ENCODE measurements at regions not wholly inside any gene's neighbourhood (a gene's known extent, or its start where the extent isn't known, plus 50 kb on each side); places are given as distances from the start of the nearest gene placed in this dataset.

DNA sequence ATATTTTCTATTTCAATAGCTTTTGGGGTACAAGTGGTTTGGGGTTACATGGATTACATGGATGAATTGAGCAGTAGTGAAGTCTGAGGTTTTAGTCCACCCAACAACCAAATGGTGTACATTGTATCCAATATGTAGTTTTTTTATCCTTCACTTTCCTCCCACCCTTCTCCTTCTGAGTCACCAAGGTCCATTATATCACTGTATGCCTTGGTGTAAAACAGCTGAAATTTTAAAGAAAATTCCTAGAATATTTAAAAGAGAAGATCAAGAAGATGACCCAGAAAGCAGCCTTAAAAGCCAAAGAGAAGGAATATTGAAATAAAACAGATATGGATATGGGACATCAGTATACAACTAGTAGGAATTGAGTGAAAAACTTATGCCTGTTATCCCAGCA is 204.2 kb upstream of the COL8A1 start:
- no peak for DNase-seq (ENCODE audit: low read depth)

DNA sequence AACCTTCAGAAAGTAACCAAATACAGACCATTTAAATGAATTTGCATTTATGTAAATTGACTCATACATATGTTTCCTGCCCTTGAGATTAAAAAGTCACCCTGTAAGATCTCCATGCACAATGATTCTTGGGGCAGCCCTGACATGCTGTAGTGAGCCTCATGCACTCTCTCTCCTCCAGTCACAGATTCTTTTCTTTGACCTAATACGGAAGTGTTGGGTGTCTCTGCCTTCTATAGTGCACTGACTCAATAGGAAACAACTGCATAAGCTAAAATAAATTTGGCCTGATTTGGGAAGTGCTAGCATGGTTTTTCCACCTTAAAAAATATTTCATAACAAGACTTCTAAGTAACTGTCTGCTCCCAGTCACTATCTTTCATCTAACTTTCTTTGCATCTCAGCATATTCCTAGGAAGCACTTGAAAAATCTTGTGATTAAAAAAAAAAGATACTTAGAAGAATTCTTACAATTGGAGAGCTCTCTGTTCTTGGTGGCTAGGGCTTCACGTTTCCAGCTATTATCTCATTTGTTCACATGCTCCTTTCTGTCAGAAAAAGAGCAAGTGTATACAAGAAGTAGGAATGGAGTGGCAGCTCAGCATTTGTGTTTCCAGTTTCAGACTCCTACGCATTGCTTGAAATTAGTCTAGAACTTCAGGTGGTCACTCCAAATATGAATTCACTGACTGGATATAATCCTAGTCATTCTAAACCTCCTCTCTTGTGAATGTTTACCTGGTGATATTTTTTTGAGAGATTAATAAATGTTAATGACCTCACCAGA is 207.9 kb upstream of the COL8A1 start:
- DNase-seq (ENCODE audit: low read depth) = no peak

DNA sequence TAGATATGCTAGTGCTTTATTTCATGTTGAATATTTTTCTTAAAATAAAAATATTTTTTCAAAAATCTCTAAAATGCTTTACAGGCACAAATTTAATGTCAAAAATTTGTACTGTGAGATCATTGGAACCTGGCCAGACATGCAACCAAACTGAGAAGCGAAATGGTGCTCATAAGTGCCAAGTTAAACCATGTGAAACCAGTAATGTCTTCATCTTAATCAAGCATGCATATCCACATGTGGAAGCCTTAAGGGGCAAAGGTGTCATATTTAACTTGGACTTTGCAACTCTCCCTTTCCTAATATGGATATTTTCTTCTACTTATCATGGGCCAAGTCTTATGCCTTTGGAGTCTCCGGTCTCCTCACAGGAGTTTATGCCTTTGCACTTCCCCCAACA is 208.9 kb upstream of the COL8A1 start:
- no peak for DNase-seq (ENCODE audit: low read depth)

DNA sequence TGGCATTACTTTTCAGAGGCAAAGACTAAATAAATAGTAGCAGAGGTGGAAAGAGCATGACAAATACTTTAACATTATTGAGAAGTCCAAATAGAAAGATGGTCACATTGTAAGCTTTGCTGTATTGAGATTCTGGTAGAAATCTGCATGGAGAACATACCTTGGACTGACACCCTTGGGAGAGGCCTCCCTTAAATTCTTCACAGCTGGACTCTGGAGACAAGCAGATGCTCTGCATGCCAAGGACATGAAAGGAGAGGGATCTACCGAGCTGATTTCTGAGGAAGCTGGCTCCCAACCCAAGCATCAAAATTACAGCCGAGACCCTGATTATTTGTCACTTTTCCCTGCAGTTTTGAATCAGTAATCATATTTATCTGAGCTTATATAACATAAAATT is 212.5 kb upstream of the COL8A1 start:
- DNase-seq (ENCODE audit: low read depth) = no peak

DNA sequence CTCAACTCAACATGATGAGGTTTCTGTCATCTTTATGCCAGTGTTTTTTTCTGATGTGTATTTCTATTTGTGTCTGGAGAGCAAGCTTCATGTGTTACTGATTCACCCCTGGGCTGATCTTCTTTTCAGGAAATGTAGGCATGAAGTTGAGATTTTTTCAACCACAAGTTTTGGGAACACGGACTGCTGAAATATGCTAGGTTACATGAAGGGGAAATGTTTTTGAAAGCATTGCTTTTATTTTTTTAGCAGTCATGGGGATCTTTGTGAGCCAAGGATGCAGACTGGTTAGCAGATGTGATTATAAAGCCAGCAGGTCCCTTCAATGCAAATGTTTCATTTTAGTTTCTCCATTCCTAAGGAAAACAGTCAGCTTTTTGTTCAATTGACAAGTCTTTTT is 219.3 kb upstream of the COL8A1 start:
- no peak for DNase-seq (ENCODE audit: low read depth)

DNA sequence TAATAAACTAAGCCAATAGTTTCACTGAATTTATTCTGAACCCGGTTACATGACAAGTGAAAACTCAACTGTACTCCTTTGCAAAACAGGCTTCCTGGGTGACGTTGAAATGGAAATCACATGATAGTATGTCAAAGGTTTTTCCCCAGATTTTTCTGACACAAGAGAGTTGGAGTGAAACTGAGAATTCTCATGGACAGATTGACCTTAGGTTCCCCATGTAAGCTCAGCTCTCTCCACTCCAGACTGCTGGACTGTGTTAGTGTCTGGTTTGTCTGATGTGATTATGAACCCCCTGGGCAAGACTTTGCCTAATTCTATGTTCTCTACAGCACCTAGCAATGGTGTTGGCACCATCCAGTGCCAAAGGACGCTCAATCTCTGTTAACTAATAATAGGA is 219.7 kb upstream of the COL8A1 start:
- DNase-seq (ENCODE audit: low read depth) = no peak

DNA sequence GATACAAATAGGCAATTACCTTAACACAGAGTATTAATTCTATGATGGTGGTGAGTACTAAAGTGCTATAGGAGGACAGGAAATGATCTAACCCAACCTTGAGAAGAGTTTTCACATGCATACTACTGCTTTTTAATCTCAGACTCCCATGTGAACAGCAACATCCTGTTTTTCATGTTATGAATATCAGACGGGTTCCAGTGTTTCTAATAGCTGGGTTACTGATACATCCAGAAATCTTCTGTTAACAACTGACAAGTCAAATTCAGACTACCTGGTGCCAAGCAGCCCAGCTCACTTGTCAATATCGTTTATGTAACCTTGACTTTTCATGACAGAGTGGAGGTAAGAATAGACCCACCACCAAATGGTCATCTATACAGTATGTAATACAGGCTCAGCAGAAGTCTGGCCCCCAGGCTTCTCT is 220.2 kb upstream of the COL8A1 start:
- DNase-seq (ENCODE audit: low read depth) = no peak

DNA sequence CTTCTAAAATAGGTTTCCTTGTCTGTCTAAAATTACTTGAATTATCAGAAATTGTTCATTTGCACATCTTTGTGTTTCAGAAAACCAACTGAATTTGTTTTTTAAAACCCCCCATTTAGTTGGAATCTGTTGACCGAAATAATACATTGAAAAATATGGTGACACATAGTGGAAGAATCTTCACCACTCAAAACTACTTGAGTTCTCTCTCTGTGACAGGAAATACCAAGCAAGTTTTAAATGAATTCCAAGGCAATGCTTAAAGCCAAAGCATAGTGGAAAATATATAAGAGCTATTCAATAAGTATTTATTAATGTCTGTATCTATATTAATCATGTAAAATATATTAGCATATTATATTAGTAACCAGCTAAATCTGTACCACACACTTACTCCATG is 224.9 kb upstream of the COL8A1 start:
- no peak for DNase-seq (ENCODE audit: low read depth)

DNA sequence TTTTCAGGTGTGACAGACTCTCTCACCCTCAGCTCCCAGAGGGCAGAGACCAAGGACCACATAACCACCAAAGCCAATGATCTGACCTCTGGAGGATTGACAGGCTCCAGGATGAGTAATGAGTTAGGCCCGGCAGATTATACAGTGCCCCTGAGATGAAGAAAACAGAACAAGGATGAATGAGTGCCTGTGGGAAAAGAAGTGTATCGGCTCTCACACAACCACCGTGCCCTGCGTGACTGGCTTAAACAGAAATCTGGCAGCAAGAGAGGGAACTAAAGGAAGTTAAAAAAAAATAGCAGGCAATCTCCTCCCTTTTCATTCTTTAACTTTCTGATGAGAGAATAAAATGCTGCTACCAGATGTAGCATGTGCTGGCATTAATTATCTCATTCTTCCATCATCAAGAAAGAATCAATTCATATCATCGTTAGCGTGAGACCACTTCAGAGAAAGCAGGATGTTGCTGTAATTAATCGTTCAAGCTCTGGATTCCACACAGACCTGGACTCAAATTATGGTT is 227.5 kb upstream of the COL8A1 start:
- no peak for DNase-seq (ENCODE audit: low read depth)

DNA sequence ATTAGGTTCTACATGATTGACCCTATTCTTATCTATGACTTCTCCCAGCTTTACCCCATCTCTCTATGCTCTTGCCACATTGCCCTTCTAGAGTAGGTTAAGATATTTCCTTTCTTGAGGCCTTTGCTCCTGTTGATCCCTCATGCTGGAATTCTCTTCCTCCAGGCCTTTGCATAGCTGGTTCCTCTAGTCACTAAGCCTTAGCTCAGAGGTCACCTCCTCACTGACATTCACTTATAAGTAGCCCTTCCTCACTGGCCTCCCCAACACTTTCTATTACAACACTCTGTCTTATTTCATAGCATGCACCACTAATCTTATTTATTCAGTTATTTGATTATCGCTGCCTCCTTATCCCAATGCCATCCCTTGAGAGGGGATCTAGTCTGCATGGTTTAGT is 228.4 kb upstream of the COL8A1 start:
- DNase-seq (ENCODE audit: low read depth) = no peak

DNA sequence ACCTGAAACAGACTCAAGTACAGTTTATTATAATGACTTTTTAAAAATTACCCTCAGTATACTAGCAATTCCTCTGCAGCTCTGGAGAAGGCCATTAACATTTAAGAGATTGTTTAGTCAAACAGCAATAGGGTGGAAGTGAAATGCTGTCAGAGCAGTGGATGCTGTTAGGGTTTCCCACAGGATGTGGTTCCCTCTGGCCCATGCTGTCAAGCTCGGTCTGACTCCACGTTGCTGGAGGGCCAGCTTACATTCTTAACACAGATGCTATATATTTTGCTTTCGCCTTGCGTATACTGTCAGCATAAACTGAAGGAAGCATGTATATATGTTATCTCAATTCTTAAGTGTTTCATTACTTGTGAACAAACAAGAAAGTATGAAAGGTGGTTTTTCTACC is 231.1 kb upstream of the COL8A1 start:
- no peak for DNase-seq (ENCODE audit: low read depth)

DNA sequence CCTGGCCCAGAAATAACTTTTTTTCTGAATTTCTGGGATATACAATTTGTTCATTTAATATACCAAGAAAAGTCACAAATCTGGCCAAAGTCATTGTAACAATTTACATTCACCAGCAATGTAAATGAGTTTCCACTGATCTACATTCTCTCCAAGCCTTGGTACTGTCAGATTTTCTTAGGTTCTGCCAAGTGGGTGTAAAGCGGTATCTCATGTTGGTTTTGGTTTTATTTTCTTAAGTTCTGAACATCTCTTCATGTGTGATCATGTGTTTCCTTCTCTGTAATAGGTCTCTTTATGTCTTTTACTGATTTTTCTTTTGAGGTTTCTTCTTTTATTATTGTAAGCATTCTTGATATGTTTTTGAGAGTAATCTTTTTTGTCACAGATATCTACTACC is 235.6 kb upstream of the COL8A1 start:
- no peak for DNase-seq (ENCODE audit: low read depth)

DNA sequence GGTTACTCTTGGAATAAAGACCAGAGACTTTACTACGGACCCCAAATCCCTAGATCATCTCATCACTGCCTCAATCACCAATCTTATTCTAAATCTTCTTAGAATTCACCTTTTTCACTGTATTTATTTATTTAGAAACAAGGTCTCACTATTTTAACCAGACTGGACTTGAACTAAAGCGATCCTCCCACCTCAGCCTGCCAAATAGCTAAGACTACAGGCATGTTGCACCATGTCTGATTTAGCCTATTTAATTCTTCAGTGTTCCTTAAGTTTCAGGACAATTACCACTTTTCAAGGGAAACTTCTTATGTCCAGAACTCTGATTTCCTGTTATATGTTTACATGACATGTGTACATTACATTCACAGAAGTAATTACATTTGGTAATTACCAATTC is 238.0 kb upstream of the COL8A1 start:
- DNase-seq (ENCODE audit: low read depth) = no peak

DNA sequence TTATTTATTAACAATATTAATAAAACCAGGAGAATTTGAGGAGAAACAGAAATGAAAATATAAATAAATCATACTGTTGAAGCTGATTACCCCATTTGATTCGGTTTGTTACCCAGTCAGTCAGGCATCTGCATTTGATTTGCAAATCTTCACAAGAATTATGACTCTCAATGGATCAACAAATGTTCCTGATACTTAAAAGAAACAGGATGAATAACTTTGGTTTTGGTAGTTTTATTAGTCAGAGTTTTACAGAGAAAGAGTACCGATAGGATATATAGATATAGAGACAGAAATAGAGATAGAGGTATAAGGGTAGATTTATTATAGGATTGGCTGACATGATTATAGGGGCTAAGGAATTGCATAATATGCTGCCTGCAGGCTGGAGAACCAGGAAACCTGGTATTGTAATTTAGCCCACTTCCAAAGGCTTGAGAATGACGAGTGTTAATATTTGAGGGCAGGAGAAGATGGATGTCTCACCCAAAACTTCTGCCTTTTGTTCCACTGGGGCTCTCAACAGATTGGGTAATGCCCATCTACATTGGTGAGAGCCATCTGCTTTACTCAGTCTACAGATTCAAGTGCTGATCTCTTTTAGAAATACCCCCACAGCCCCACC is 241.6 kb upstream of the COL8A1 start:
- no peak for DNase-seq (ENCODE audit: low read depth)

DNA sequence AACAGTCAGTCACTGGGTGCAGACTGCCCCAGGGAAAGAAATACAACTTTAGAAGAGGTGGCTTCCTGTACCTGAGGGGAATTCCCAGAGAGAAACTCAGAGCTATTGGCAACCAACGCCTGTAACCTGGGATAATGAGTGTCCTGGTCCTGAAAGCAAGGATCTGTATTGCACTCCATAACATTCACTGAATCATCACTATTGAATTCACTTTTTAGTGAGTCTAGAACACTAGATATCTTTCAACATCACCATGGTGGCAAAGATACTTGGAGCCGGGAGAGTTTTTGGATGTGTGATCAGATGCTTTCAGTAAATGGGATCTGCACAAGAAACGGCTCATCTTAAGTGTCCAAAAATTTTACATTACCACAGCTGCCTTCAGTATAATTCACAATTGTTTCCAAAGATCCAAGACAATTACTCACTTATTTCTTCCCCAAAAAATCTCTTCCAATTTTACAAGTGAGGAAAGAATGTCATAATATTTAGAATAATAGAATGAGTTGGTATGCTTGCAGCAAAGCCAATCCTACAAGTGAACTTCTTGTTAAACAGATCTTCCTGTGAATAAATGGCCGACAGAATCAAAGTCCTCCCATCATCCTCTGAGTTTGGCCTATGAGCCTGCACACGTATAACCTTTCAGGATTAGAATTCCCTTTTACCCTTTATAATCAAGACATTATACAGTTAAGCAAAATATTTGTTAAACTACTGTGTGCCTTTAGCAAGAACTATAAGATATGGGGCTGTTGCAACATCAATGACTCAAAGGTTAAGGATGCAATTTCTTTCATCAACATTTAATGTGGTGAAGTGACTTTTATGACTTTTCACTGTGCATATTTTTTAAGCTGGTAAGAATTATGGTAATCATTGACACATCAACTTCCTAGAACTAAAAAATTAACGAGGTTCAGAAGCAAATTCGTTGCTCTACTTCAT is 243.3 kb upstream of the COL8A1 start:
- no peak for DNase-seq (ENCODE audit: low read depth)

DNA sequence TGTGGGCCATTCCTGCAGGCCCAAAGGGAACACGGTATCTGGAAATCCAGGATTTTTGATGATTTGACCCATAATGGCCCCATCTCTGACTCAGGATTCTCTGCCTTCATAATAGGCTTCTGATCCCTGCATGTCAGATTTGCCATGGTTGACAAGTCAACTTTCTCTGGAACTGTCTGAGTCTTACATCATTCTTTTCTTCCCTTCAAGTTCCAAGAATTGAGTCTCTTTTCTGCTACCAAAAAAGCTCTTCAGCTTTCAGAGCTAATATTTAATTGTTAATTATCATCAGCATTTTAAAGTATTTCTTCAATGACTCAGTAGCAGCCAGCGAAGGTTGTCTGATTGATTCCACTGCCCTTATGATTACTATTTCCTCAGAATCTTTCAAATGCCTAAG is 244.4 kb upstream of the COL8A1 start:
- no peak for DNase-seq (ENCODE audit: low read depth)

DNA sequence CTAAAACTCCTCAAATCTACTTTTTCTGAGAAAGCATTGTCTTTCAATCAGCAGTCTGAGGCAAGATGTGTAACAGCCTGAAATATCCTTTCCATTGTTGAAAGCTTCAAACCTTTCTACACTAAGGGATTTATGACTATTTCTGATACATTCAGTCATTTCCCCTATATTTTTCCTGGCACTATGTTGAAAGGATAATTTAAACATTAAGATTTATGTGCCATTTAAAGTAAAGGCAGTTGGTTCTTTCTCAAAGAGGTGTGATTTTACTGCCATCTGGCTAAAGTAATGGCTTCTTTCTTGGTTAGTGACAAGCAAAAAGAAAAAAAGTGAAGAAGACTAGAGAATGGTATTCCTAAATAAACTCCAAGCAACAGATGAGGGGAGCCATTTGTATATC is 249.6 kb upstream of the COL8A1 start:
- DNase-seq (ENCODE audit: low read depth) = no peak

DNA sequence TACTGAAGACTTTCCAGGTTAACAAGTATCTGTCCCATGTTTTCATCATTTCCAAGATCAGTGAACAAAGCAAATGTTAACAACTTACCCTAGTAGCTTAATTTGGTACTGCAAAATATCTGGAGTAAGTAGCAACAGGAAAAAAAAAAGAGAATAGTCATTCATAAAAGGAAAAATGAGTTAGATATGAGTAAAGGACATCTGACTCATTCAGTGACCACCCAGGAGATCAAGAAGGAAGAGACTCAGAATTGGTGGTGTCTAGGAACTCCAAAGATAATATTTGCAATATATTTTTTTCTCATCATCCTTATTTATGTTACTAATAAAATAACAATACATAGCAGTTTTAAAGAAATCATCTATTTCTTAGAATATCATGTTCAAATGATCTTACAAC is 253.8 kb upstream of the COL8A1 start:
- DNase-seq (ENCODE audit: low read depth) = no peak

DNA sequence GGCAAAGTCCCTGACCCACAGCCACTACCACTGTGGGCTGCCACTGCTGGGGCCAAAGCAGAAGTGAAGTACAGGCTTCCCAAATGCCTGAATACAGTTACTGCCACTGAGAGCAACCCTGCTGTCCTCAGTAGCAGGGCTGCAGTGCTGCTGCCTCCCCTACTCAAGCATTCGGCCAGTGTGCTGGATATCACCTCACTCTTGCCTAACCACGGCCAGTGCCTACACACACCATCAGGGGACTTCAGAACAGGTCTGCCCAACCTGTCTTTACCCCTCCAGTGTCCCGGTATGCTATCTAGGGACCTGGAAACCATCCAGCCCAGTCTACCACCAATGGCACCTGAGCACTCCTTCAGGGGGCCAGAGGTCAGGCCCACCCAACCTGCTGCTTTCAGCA is 261.5 kb upstream of the COL8A1 start:
- no peak for DNase-seq (ENCODE audit: low read depth)

DNA sequence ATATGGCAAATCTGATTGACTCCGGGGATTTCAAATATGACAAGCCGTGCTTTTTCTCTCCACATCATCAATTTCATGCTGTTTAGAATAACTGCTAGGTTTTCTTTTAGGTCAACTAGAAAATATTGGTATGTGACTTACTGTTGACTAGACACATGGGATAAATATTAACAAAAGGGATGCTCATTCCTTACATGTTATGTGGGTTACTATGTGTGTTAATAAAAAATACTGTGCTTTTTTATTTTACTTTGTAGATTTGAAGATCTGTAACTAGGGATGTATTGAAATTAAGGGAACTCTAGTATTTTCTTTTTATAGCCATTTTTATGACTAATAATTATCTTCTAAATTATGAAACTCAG is 264.6 kb upstream of the COL8A1 start:
- DNase-seq (ENCODE audit: low read depth) = no peak

DNA sequence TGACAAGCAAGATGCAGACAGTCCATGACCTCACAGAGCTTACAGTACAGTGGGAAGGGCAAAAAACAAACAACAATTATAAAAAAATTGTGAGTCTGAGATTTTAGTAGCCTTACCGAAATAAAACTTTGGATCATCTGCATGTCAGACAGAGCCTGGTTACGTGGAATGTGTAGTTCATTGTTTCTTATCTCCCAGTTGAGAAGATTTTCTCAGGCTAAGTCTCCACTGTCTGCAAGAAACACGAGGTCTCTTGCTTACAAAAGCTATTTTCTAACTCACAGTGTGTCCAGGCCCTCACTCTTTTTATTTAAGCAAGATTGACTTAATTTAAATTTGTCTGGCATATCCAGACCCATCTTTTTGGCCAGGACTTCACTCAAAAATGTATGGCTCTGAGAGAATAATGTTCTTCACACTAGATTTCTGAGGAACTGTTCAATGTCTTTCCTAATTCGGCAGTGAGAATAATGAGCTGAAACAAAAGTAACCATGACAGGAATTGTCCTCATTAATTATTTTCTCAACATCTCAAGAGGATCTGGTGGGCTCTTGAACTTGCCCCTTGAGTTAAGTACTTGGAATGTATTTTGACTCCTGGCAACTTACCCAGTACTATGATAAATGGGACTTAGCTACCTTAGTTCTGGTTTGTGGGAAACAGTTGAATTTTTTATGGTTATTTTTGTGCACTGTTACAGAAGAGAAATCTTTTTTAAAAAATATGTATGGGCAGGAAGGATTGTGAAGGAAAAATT is 265.1 kb upstream of the COL8A1 start:
- DNase-seq (ENCODE audit: low read depth) = no peak

Measured in activated T-cell treated with anti-CD3 and anti-CD28 coated beads for 48 hours (primary cell).